K562 (cell line): ENCODE measurements at regions not wholly inside any gene's neighbourhood (a gene's known extent, or its start where the extent isn't known, plus 50 kb on each side); places are given as distances from the start of the nearest gene placed in this dataset.

Experiments used
- ATAC-seq: fragments of 200-7000 bp; cut with Tn5 transposase; 3 replicates; pipeline ENCODE4 v1.9.1; 2020; ENCODE audit warnings: moderate library complexity
- BruUV-seq: library from RNA; stranded (reverse); fragments of 400-500 nt; replicated peaks from 2 replicates; lab custom pipeline; 2021; lab: Mats Ljungman, UMichigan
- CTCF ChIA-PET: fragments of 300-600 bp; formaldehyde crosslinking; extraction: SDS; loops from one replicate; lab custom pipeline; 2021; ENCODE audit warnings: low intra/inter-chr PET ratio; lab: Yijun Ruan, JAX
- POLR2A ChIA-PET: fragments of 300-600, 350-650 bp; sonication (Branson Sonifier 250); formaldehyde crosslinking; extraction: SDS; loops from one replicate; lab custom pipeline; 2021; ENCODE audit warnings: antibody characterized with exemption, inconsistent platforms; lab: Yijun Ruan, JAX
- DNase-seq, 4 experiments: peaks; one replicate each; pipeline versions ENCODE4 v3.0.0 to v3.0.0-alpha.2; 2011 to 2018; ENCODE audit warnings: low spot score in 3 of 4, mixed read lengths in 3 of 4; ENCODE audit errors: extremely low read depth in 1 of 4
- FAIRE-seq: peaks from 2 replicates; lab custom pipeline; 2011; peaks lifted over from hg19 to GRCh38; lab: Jason Lieb, UNC
- H2AFZ ChIP-seq: 2 replicates; pipeline ENCODE4 v1.6.0; 2011; ENCODE audit warnings: low read depth, low read length, control low read depth, inconsistent platforms
- H3K27ac ChIP-seq: fragments of 200-600 bp; 3 replicates; pipeline ENCODE4 v1.8.0; 2011; ENCODE audit warnings: low read depth, mild to moderate bottlenecking, control low read depth, inconsistent platforms, low read length, moderate library complexity, mixed read lengths; ENCODE audit errors: extremely low read depth
- H3K27me3 ChIP-seq, 2 experiments: fragments of 300-600 bp in 1 of 2; 2 replicates in 1 of 2; 3 replicates in 1 of 2; pipeline versions ENCODE4 v1.6.0 to v1.8.0; 2011; ENCODE audit warnings: inconsistent platforms in 2 of 2, low read length in 2 of 2, mild to moderate bottlenecking in 1 of 2, mixed read lengths in 1 of 2, moderate library complexity in 1 of 2; ENCODE audit not compliant: control insufficient read depth in 2 of 2, insufficient read depth in 2 of 2
- H3K36me3 ChIP-seq: fragments of 300-600 bp; 3 replicates; pipeline ENCODE4 v1.8.0; 2011; ENCODE audit warnings: mild to moderate bottlenecking, low read length, inconsistent platforms; ENCODE audit not compliant: control insufficient read depth, insufficient read depth
- H3K4me1 ChIP-seq, 2 experiments: fragments of 200-600 bp in 1 of 2; replicated peaks in 1 of 2; 2 replicates in 1 of 2; 3 replicates in 1 of 2; pipeline versions ENCODE4 v1.5.1 to v1.8.0; 2011; ENCODE audit warnings: inconsistent platforms in 2 of 2, low read length in 2 of 2, mild to moderate bottlenecking in 1 of 2, mixed read lengths in 1 of 2, moderate library complexity in 1 of 2; ENCODE audit not compliant: control insufficient read depth in 2 of 2, insufficient read depth in 2 of 2
- H3K4me2 ChIP-seq: 2 replicates; pipeline ENCODE4 v1.6.1; 2011; ENCODE audit warnings: low read length, control low read depth, inconsistent platforms, mixed read lengths; ENCODE audit not compliant: insufficient read depth
- H3K4me3 ChIP-seq: fragments of 200-600 bp; sonication (generic), shearing (Covaris generic); 2 replicates; pipeline ENCODE4 v1.5.1; 2016; ENCODE audit warnings: control low read depth, inconsistent platforms
- H3K79me2 ChIP-seq: fragments of 200-600 bp; 3 replicates; pipeline ENCODE4 v1.8.0; 2011; ENCODE audit warnings: low read length, inconsistent platforms; ENCODE audit not compliant: control insufficient read depth, insufficient read depth
- H3K9ac ChIP-seq, 2 experiments: 2 replicates each; pipeline versions ENCODE4 v1.6.0 to v1.6.1; 2011; ENCODE audit warnings: low read depth in 2 of 2, low read length in 2 of 2, control low read depth in 1 of 2, inconsistent platforms in 1 of 2, mild to moderate bottlenecking in 1 of 2, mixed read lengths in 1 of 2; ENCODE audit not compliant: insufficient read depth in 1 of 2
- H3K9me1 ChIP-seq: one replicate; pipeline ENCODE4 v1.6.0; 2011; ENCODE audit warnings: inconsistent platforms, mild to moderate bottlenecking, low read length, moderate library complexity; ENCODE audit not compliant: control insufficient read depth, insufficient read depth
- H3K9me3 ChIP-seq: replicated peaks from 2 replicates; pipeline ENCODE4 v1.5.1; 2011; ENCODE audit warnings: low read depth, low read length, inconsistent platforms; ENCODE audit not compliant: control insufficient read depth, insufficient read depth
- H4K20me1 ChIP-seq: replicated peaks from 2 replicates; pipeline ENCODE4 v1.6.1; 2011; ENCODE audit warnings: low read length, inconsistent platforms, mixed read lengths; ENCODE audit not compliant: control insufficient read depth, insufficient read depth
- CBFB ChIP-seq: sonication (generic); formaldehyde crosslinking; IDR thresholded peaks from 2 replicates; pipeline ENCODE4 v1.4.0; 2020; ENCODE audit warnings: mild to moderate bottlenecking, missing genetic modification reagents
- DIDO1 ChIP-seq: fragments of 450-650 bp; IDR thresholded peaks from 2 replicates; pipeline ENCODE4 v1.6.1; 2016; ENCODE audit warnings: low read depth, missing biosample characterization, missing genetic modification characterization
- ELF2 ChIP-seq: fragments of 250-450 bp; sonication (Bioruptor Pico); IDR thresholded peaks from 2 replicates; pipeline ENCODE4 v1.5.0; 2021; ENCODE audit warnings: mild to moderate bottlenecking
- ESRRA ChIP-seq: fragments of 450-650 bp; IDR thresholded peaks from 2 replicates; pipeline ENCODE4 v1.6.1; 2014; ENCODE audit warnings: low read depth, mild to moderate bottlenecking, moderate library complexity, borderline replicate concordance
- GTF2E2 ChIP-seq: fragments of 200-800 bp; sonication (Bioruptor generic); IDR thresholded peaks from 2 replicates; pipeline ENCODE4 v1.6.1; 2016; ENCODE audit warnings: missing genetic modification characterization, missing compliant biosample characterization
- HDAC6 ChIP-seq: IDR thresholded peaks from 2 replicates; pipeline ENCODE4 v1.6.1; 2012; ENCODE audit warnings: low read depth, mild to moderate bottlenecking, control low read depth, inconsistent platforms, low read length, moderate library complexity
- HOXB6 ChIP-seq: fragments of 250-450 bp; sonication (Bioruptor Pico); IDR thresholded peaks from 2 replicates; pipeline ENCODE4 v1.5.1; 2022; ENCODE audit warnings: mild to moderate bottlenecking, borderline replicate concordance
- JUN ChIP-seq, 2 experiments: sonication (generic) in 1 of 2; formaldehyde crosslinking in 1 of 2; IDR thresholded peaks; 2 replicates each; pipeline versions ENCODE4 v1.6.1 to v1.8.0; 2012 to 2022; ENCODE audit warnings: borderline replicate concordance in 2 of 2, mild to moderate bottlenecking in 2 of 2, improper control_type of control experiment in 1 of 2, low read depth in 1 of 2, low read length in 1 of 2, missing genetic modification reagents in 1 of 2
- MTA2 ChIP-seq: fragments of 450-650 bp; IDR thresholded peaks from 2 replicates; pipeline ENCODE4 v1.6.1; 2016; ENCODE audit warnings: low read depth
- NR0B1 ChIP-seq: fragments of 450-650 bp; IDR thresholded peaks from one replicate; pipeline ENCODE4 v1.6.1; 2018; ENCODE audit warnings: mild to moderate bottlenecking, moderate library complexity; ENCODE audit not compliant: partially characterized antibody
- POLR3A ChIP-seq: IDR thresholded peaks from 2 replicates; pipeline ENCODE4 v1.6.1; 2011; ENCODE audit warnings: borderline replicate concordance, mild to moderate bottlenecking, moderate library complexity; ENCODE audit not compliant: insufficient read length, insufficient read depth; ENCODE audit errors: extremely low read depth
- RAD21 ChIP-seq, 2 experiments: fragments of 250-450 bp in 1 of 2; fragments of 450-650 bp in 1 of 2; sonication (Bioruptor Pico) in 1 of 2; formaldehyde crosslinking in 1 of 2; IDR thresholded peaks in 1 of 2; conservative IDR thresholded peaks in 1 of 2; 2 replicates each; pipeline versions ENCODE4 v1.4.0 to v1.8.0; 2020 to 2022; ENCODE audit warnings: mild to moderate bottlenecking in 2 of 2, moderate library complexity in 1 of 2
- SETDB1 ChIP-seq: IDR thresholded peaks from one replicate; pipeline ENCODE4 v1.6.1; 2012; ENCODE audit warnings: low read length, control low read depth, inconsistent platforms
- SIX5 ChIP-seq, 2 experiments: IDR thresholded peaks; 2 replicates each; pipeline ENCODE4 v1.6.1; 2011; ENCODE audit warnings: low read length in 2 of 2, borderline replicate concordance in 1 of 2, low read depth in 1 of 2, mild to moderate bottlenecking in 1 of 2, moderate library complexity in 1 of 2; ENCODE audit not compliant: insufficient read depth in 1 of 2
- SNRNP70 ChIP-seq: fragments of 200-400 bp; formaldehyde crosslinking; optimal IDR thresholded peaks from 2 replicates; pipeline ENCODE3; 2017; ENCODE audit warnings: low read depth, low read length
- STAT5B ChIP-seq: fragments of 250-450 bp; sonication (Bioruptor Pico); IDR thresholded peaks from 2 replicates; pipeline ENCODE4 v1.8.0; 2021; ENCODE audit warnings: mild to moderate bottlenecking, inconsistent platforms
- TAF7 ChIP-seq: fragments of 450-650 bp; IDR thresholded peaks from 2 replicates; pipeline ENCODE4 v1.6.1; 2016; ENCODE audit warnings: missing genetic modification characterization, missing compliant biosample characterization
- ZBED1 ChIP-seq: IDR thresholded peaks from 2 replicates; pipeline ENCODE4 v1.6.1; 2014
- ZNF699 ChIP-seq: fragments of 250-450 bp; sonication (Bioruptor Pico); IDR thresholded peaks from 2 replicates; pipeline ENCODE4 v1.8.0; 2021; ENCODE audit warnings: mild to moderate bottlenecking, moderate library complexity; ENCODE audit not compliant: insufficient replicate concordance
- WGBS: fragments of 100-300 bp; shearing (Covaris generic); methylation state at CpG from one replicate; pipeline ENCODE4 v1.1.6; 2016; ENCODE audit warnings: low coverage, mixed read lengths; ENCODE audit not compliant: insufficient coverage; ENCODE audit errors: missing lambda C conversion rate; 5-methylcytosine and 5-hydroxymethylcytosine counted together
- in situ Hi-C: fragments of 300-500 bp; cut with MboI; formaldehyde crosslinking; loops from 4 replicates; pipeline ENCODE4 v1.15.0; 2018; ENCODE audit warnings: inconsistent platforms, mixed read lengths
- intact Hi-C: fragments of 100-400 bp; cut with micrococcal nuclease; formaldehyde crosslinking; loops from 2 replicates; pipeline ENCODE4 v1.14.2; 2022

- 0% methylated on average over 1 of the region's 1 CpG for WGBS
- Histone ChIP-seq H3K4me3 (no peak overlapping the region), H3K27me3 (no peaks in the 10 kb centered on the region), H3K4me1 (no peaks in the 10 kb centered on the region), H3K9me3 (no peaks in the 10 kb centered on the region), H2AFZ (no peak overlapping the region), H3K4me2 (no peak overlapping the region), H3K9ac (no peak overlapping the region), H3K27ac (no peak overlapping the region), H4K20me1 (no peaks in the 10 kb centered on the region), H3K79me2 (no peaks in the 10 kb centered on the region), H3K9me1 (no peaks in the 10 kb centered on the region), H3K36me3 (no peaks in the 10 kb centered on the region)
- no peak for DNase-seq
- no peak for FAIRE-seq
- in situ Hi-C loops (no loop called here), intact Hi-C loops (no loop called here)
- no TSS peak for BruUV-seq
- no peak for TF ChIP-seq ZNF699 (CRISPR knock-in tag)
- TF ChIP-seq DIDO1 (tag) = no peak
- TF ChIP-seq GTF2E2 (tag) = no peak
- no peak for TF ChIP-seq STAT5B
- no peak for TF ChIP-seq SIX5 (IDR thresholded peaks at IDR 0.05; ENCODE audit: borderline replicate concordance in 1 of 2, insufficient read depth in 1 of 2, low read depth in 1 of 2, low read length in 2 of 2)
- TF ChIP-seq RAD21 (CRISPR knock-in tag; conservative IDR thresholded peaks at IDR 0.05 in 1 of 2, IDR thresholded peaks at IDR 0.05 in 1 of 2) = no peak
- TF ChIP-seq SNRNP70 = no peak
- no peak for TF ChIP-seq ZBED1
- no peak for TF ChIP-seq SETDB1
- TF ChIP-seq NR0B1 = no peak
- no peak for TF ChIP-seq ESRRA
- TF ChIP-seq ELF2 (CRISPR knock-in tag) = no peak
- no peak for TF ChIP-seq HDAC6
- TF ChIP-seq HOXB6 (CRISPR knock-in tag) = no peak
- TF ChIP-seq POLR3A = no peak
- no peak for TF ChIP-seq MTA2
- TF ChIP-seq CBFB = no peak
- no peak for TF ChIP-seq TAF7
- no peak for TF ChIP-seq JUN (IDR thresholded peaks at IDR 0.05; ENCODE audit: borderline replicate concordance, low read depth, low read length)
- TF ChIP-seq JUN (CRISPR knock-in tag; IDR thresholded peaks at IDR 0.05; ENCODE audit: borderline replicate concordance) = no peak
- ChIA-PET CTCF (no interaction called here), POLR2A (no interaction called here)
- no peak for ATAC-seq
Measured at GRCh38 chr1:188371295-188371806, 1542.6 kb downstream of the PLA2G4A start.
